Keratinocyte (primary cell): ENCODE measurements at regions not wholly inside any gene's neighbourhood (a gene's known extent, or its start where the extent isn't known, plus 50 kb on each side); places are given as distances from the start of the nearest gene placed in this dataset.

Experiments
- DNase-seq: peaks from one replicate; pipeline ENCODE4 v3.0.0-alpha.2; 2011; ENCODE audit warnings: low read depth, missing footprints, low spot score
- FAIRE-seq: peaks from 2 replicates; lab custom pipeline; 2011; peaks lifted over from hg19 to GRCh38; lab: Jason Lieb, UNC
- H2AFZ ChIP-seq: 2 replicates; pipeline ENCODE4 v1.6.0; 2012; ENCODE audit warnings: low read length, control low read depth, inconsistent platforms; ENCODE audit not compliant: control insufficient read depth
- H3K27ac ChIP-seq: 2 replicates; pipeline ENCODE4 v1.5.1; 2011; ENCODE audit warnings: low read length; ENCODE audit not compliant: control insufficient read depth, insufficient read depth
- H3K27me3 ChIP-seq: 3 replicates; pipeline ENCODE4 v1.6.0; 2011; ENCODE audit warnings: low read length; ENCODE audit not compliant: control insufficient read depth, insufficient read depth; ENCODE audit errors: extremely low read depth
- H3K36me3 ChIP-seq, 2 experiments: 2 replicates in 1 of 2; 3 replicates in 1 of 2; pipeline ENCODE4 v1.5.1; 2011; ENCODE audit warnings: low read length in 2 of 2, mild to moderate bottlenecking in 1 of 2; ENCODE audit not compliant: control insufficient read depth in 2 of 2, insufficient read depth in 2 of 2; ENCODE audit errors: extremely low read depth in 1 of 2
- H3K4me1 ChIP-seq: 3 replicates; pipeline ENCODE4 v1.5.1; 2011; ENCODE audit warnings: low read length; ENCODE audit not compliant: control insufficient read depth, insufficient read depth; ENCODE audit errors: extremely low read depth
- H3K4me2 ChIP-seq: 3 replicates; pipeline ENCODE4 v1.6.0; 2011; ENCODE audit warnings: low read depth, low read length; ENCODE audit not compliant: control insufficient read depth, insufficient read depth; ENCODE audit errors: extremely low read depth
- H3K4me3 ChIP-seq, 3 experiments: fragments of 200-600 bp in 1 of 3; sonication (generic) in 1 of 3; 2 replicates in 2 of 3; 3 replicates in 1 of 3; pipeline ENCODE4 v1.5.1; 2011 to 2016; ENCODE audit warnings: low read length in 3 of 3, mild to moderate bottlenecking in 3 of 3, control low read depth in 2 of 3, inconsistent platforms in 1 of 3, low read depth in 1 of 3, mixed read lengths in 1 of 3, mixed run types in 1 of 3, moderate library complexity in 1 of 3; ENCODE audit not compliant: control insufficient read depth in 2 of 3, insufficient read depth in 2 of 3; ENCODE audit errors: extremely low read depth in 1 of 3
- H3K79me2 ChIP-seq: 2 replicates; pipeline ENCODE4 v1.6.0; 2012; ENCODE audit warnings: low read length; ENCODE audit not compliant: control insufficient read depth, insufficient read depth
- H3K9ac ChIP-seq: 3 replicates; pipeline ENCODE4 v1.6.0; 2011; ENCODE audit warnings: low read length; ENCODE audit not compliant: control insufficient read depth, insufficient read depth; ENCODE audit errors: extremely low read depth
- H3K9me1 ChIP-seq: 3 replicates; pipeline ENCODE4 v1.6.0; 2011; ENCODE audit warnings: low read length; ENCODE audit not compliant: control insufficient read depth, insufficient read depth; ENCODE audit errors: extremely low read depth
- H3K9me3 ChIP-seq: 2 replicates; pipeline ENCODE4 v1.5.1; 2012; ENCODE audit warnings: low read depth, low read length; ENCODE audit not compliant: control insufficient read depth
- H4K20me1 ChIP-seq: 3 replicates; pipeline ENCODE4 v1.6.0; 2011; ENCODE audit warnings: low read length; ENCODE audit not compliant: control insufficient read depth, insufficient read depth; ENCODE audit errors: extremely low read depth
- EZH2 ChIP-seq: IDR thresholded peaks from one replicate; pipeline ENCODE4 v1.6.1; 2012; ENCODE audit warnings: inconsistent platforms, mild to moderate bottlenecking, low read length, moderate library complexity
- dilution Hi-C: fragments of 300-500 bp; cut with MboI; formaldehyde crosslinking; loops from one replicate; pipeline ENCODE4 v1.7.0; 2020; ENCODE audit warnings: low sequenced_read_pairs; ENCODE audit not compliant: extremely low pct_ligation_motif_present
- TF ChIP-seq, protein P1 (sequence below), 3 experiments: IDR thresholded peaks in 1 of 3; conservative IDR thresholded peaks in 1 of 3; optimal IDR thresholded peaks in 1 of 3; 2 replicates in 2 of 3; 3 replicates in 1 of 3; pipeline versions ENCODE3 to v1.5.1; 2011; ENCODE audit warnings: low read length in 3 of 3, mild to moderate bottlenecking in 3 of 3, moderate library complexity in 2 of 3, control low read depth in 1 of 3, inconsistent platforms in 1 of 3; ENCODE audit not compliant: insufficient read depth in 2 of 3; ENCODE audit errors: extremely low read depth in 1 of 3

DNA sequence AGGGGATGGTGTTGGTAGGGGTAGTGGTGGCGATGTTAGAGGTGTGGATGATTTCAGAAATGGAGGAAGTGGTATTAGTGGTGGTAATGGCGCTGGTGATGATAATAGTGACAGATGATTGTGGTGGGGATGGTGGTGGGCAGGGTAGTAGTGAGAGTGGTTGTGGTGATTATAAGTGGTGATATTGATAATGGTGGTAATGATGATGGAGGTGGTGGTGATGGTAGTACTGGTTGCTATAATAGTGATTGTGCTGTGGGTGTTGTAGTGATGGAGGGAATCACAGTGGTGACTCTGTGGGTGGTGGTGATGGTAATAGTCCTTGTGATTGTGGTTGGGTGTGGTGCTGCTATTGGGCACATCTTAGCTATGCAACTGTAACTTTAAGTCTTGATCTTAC is 61.6 kb upstream of the TBX20 start:
- Histone ChIP-seq H3K9me3 (no peaks in the 10 kb centered on the region), H3K4me1 (no peaks in the 10 kb centered on the region), H3K27me3 (no peaks in the 10 kb centered on the region), H2AFZ (no peak overlapping the region), H3K4me3 (no peak overlapping the region), H3K9ac (no peak overlapping the region), H3K36me3 (no peaks in the 10 kb centered on the region), H3K9me1 (no peaks in the 10 kb centered on the region), H3K4me2 (no peak overlapping the region), H3K27ac (no peak overlapping the region), H4K20me1 (no peaks in the 10 kb centered on the region), H3K79me2 (no peaks in the 10 kb centered on the region)
- dilution Hi-C loops, result no loop called here
- no peak for DNase-seq
- FAIRE-seq, result no peak
- TF ChIP-seq EZH2, result no peak
- TF ChIP-seq, protein P1, sequence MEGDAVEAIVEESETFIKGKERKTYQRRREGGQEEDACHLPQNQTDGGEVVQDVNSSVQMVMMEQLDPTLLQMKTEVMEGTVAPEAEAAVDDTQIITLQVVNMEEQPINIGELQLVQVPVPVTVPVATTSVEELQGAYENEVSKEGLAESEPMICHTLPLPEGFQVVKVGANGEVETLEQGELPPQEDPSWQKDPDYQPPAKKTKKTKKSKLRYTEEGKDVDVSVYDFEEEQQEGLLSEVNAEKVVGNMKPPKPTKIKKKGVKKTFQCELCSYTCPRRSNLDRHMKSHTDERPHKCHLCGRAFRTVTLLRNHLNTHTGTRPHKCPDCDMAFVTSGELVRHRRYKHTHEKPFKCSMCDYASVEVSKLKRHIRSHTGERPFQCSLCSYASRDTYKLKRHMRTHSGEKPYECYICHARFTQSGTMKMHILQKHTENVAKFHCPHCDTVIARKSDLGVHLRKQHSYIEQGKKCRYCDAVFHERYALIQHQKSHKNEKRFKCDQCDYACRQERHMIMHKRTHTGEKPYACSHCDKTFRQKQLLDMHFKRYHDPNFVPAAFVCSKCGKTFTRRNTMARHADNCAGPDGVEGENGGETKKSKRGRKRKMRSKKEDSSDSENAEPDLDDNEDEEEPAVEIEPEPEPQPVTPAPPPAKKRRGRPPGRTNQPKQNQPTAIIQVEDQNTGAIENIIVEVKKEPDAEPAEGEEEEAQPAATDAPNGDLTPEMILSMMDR (optimal IDR thresholded peaks at IDR 0.05 in 1 of 3, IDR thresholded peaks at IDR 0.05 in 1 of 3, conservative IDR thresholded peaks at IDR 0.05 in 1 of 3; ENCODE audit: extremely low read depth in 1 of 3, insufficient read depth in 2 of 3, low read length in 3 of 3), result no peak

DNA sequence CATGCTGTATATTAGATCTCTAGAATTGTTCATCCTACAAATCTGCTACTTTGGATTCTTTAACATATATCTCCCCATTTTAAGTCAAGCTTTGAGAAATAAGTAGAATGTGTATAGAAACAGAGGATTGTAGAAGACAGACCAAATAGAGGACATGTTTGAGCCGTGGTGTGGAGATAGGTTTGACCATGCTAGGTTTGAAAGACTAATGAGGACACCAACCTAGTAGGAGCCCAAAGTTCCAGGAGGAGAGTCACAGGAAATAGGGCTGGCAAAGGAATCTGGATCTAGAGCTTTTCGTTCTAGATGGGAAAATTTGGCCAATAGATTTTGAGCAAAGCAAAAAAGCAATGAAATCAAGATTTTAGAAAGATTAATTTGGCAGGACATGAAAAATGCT is 60.5 kb upstream of the TBX20 start:
- no peak overlapping the region for H3K4me2 ChIP-seq
- H3K9me1 ChIP-seq, result no peaks in the 10 kb centered on the region
- no peaks in the 10 kb centered on the region for H3K9me3 ChIP-seq
- H3K27me3 ChIP-seq, result no peaks in the 10 kb centered on the region
- H3K4me1 ChIP-seq, result no peaks in the 10 kb centered on the region
- no peaks in the 10 kb centered on the region for H4K20me1 ChIP-seq
- H3K27ac ChIP-seq, result no peak overlapping the region
- DNase-seq (no peak), FAIRE-seq (no peak)
- H3K4me3 ChIP-seq, result no peak overlapping the region
- no peak overlapping the region for H3K9ac ChIP-seq
- H2AFZ ChIP-seq, result no peak overlapping the region
- TF ChIP-seq, protein P1 (optimal IDR thresholded peaks at IDR 0.05 in 1 of 3, IDR thresholded peaks at IDR 0.05 in 1 of 3, conservative IDR thresholded peaks at IDR 0.05 in 1 of 3; ENCODE audit: extremely low read depth in 1 of 3, insufficient read depth in 2 of 3, low read length in 3 of 3), result no peak
- no peak for TF ChIP-seq EZH2
- dilution Hi-C loops, result no loop called here
- no peaks in the 10 kb centered on the region for H3K79me2 ChIP-seq
- no peaks in the 10 kb centered on the region for H3K36me3 ChIP-seq
